Activated CD4-positive, alpha-beta T cell treated with anti-CD3 and anti-CD28 coated beads, Interleukin-2, amount 10 ng/mL, durations not matched to agents 24 days and 14 days (primary cell): ENCODE measurements at regions not wholly inside any gene's neighbourhood (a gene's known extent, or its start where the extent isn't known, plus 50 kb on each side); places are given as distances from the start of the nearest gene placed in this dataset.

Source experiments
- DNase-seq: peaks from one replicate; pipeline ENCODE4 v3.0.0; 2022
- H3K27ac Mint-ChIP-seq: one replicate; pipeline ENCODE4 v1.8.0; 2022; ENCODE audit warnings: mild to moderate bottlenecking, mixed read lengths
- H3K27me3 Mint-ChIP-seq: one replicate; pipeline ENCODE4 v1.8.0; 2022; ENCODE audit warnings: mixed read lengths
- H3K36me3 Mint-ChIP-seq: one replicate; pipeline ENCODE4 v1.8.0; 2022; ENCODE audit warnings: low read depth, mild to moderate bottlenecking, mixed read lengths
- H3K4me1 Mint-ChIP-seq: one replicate; pipeline ENCODE4 v1.8.0; 2021; ENCODE audit warnings: mixed read lengths
- H3K4me3 Mint-ChIP-seq: one replicate; pipeline ENCODE4 v1.8.0; 2022; ENCODE audit warnings: mild to moderate bottlenecking, moderate library complexity, mixed read lengths
- H3K9me3 Mint-ChIP-seq: one replicate; pipeline ENCODE4 v1.8.0; 2021; ENCODE audit warnings: mixed read lengths
- intact Hi-C: fragments of 100-400 bp; cut with micrococcal nuclease; formaldehyde crosslinking; loops from one replicate; pipeline ENCODE4 v1.15.1; 2023

- intact Hi-C loops: no loop called here
- Mint-ChIP-seq H3K4me3 (no peak overlapping the region), H3K27me3 (no peaks in the 10 kb centered on the region), H3K4me1 (peaks cover 19% of the 10 kb centered on the region), H3K27ac (no peak overlapping the region), H3K9me3 (no peaks in the 10 kb centered on the region), H3K36me3 (peaks cover 2% of the 10 kb centered on the region)
- DNase-seq: no peak
These were observed 176.1 kb downstream of the KTN1 start for GRCh38 chr14:55756078-55756477.

GRCh38 chr14:55756557-55756956, 176.6 kb downstream of the KTN1 start:
- Mint-ChIP-seq H3K27ac (no peak overlapping the region), H3K36me3 (peaks cover 2% of the 10 kb centered on the region), H3K4me1 (peaks cover 23% of the 10 kb centered on the region), H3K4me3 (no peak overlapping the region), H3K9me3 (no peaks in the 10 kb centered on the region), H3K27me3 (no peaks in the 10 kb centered on the region)
- intact Hi-C loops: no loop called here
- no peak for DNase-seq

GRCh38 chr14:55758796-55759195, 178.8 kb downstream of the KTN1 start:
- Mint-ChIP-seq H3K27ac (no peak overlapping the region), H3K4me3 (no peak overlapping the region), H3K4me1 (peaks cover 33% of the 10 kb centered on the region), H3K9me3 (no peaks in the 10 kb centered on the region), H3K27me3 (no peaks in the 10 kb centered on the region), H3K36me3 (peaks cover 2% of the 10 kb centered on the region)
- intact Hi-C loops: no loop called here
- DNase-seq: no peak

GRCh38 chr14:55760789-55761566, 181.0 kb downstream of the KTN1 start:
- no peak overlapping the region for H3K27ac Mint-ChIP-seq
- H3K9me3 Mint-ChIP-seq: peaks cover 9% of the 10 kb centered on the region
- H3K4me3 Mint-ChIP-seq: peak overlapping the region; percentile 62
- intact Hi-C loops: no loop called here
- peaks cover 34% of the 10 kb centered on the region for H3K4me1 Mint-ChIP-seq
- DNase-seq: no peak
- H3K36me3 Mint-ChIP-seq: peaks cover 3% of the 10 kb centered on the region
- peaks cover 4% of the 10 kb centered on the region for H3K27me3 Mint-ChIP-seq

- Mint-ChIP-seq H3K9me3 (peaks cover 9% of the 10 kb centered on the region), H3K36me3 (peaks cover 3% of the 10 kb centered on the region), H3K27me3 (peaks cover 4% of the 10 kb centered on the region), H3K4me1 (peaks cover 29% of the 10 kb centered on the region), H3K4me3 (peak overlapping the region; percentile 62), H3K27ac (peak overlapping the region; percentile 75)
- DNase-seq: no peak
- intact Hi-C loops: loop anchor here (2.0 kb wide), 1 partner anchor 45 kb away; no protein-coding TSS in a partner anchor
These were observed 181.6 kb downstream of the KTN1 start for GRCh38 chr14:55761651-55762050.

GRCh38 chr14:55762595-55763232, 182.7 kb downstream of the KTN1 start:
- peak; percentile 81 for DNase-seq
- Mint-ChIP-seq H3K9me3 (peaks cover 9% of the 10 kb centered on the region), H3K4me1 (peaks cover 32% of the 10 kb centered on the region), H3K36me3 (peaks cover 3% of the 10 kb centered on the region), H3K4me3 (peak overlapping the region; percentile 62), H3K27me3 (peaks cover 4% of the 10 kb centered on the region), H3K27ac (peak overlapping the region; percentile 75)
- intact Hi-C loops: loop anchor here (2.0 kb wide), 1 partner anchor 44 kb away; no protein-coding TSS in a partner anchor

GRCh38 chr14:55764784-55765183, 184.8 kb downstream of the KTN1 start:
- Mint-ChIP-seq H3K27me3 (peaks cover 7% of the 10 kb centered on the region), H3K4me3 (no peak overlapping the region), H3K27ac (no peak overlapping the region), H3K36me3 (peaks cover 3% of the 10 kb centered on the region), H3K9me3 (peaks cover 13% of the 10 kb centered on the region), H3K4me1 (peaks cover 28% of the 10 kb centered on the region)
- intact Hi-C loops: no loop called here
- no peak for DNase-seq

- Mint-ChIP-seq H3K27me3 (peaks cover 7% of the 10 kb centered on the region), H3K4me1 (peaks cover 23% of the 10 kb centered on the region), H3K36me3 (peaks cover 3% of the 10 kb centered on the region), H3K4me3 (no peak overlapping the region), H3K27ac (no peak overlapping the region), H3K9me3 (peaks cover 13% of the 10 kb centered on the region)
- intact Hi-C loops: no loop called here
- DNase-seq: no peak
These were observed 186.1 kb downstream of the KTN1 start for GRCh38 chr14:55766071-55766470.

- Mint-ChIP-seq H3K27ac (no peak overlapping the region), H3K4me1 (peaks cover 12% of the 10 kb centered on the region), H3K36me3 (peaks cover 3% of the 10 kb centered on the region), H3K27me3 (peaks cover 9% of the 10 kb centered on the region), H3K4me3 (no peak overlapping the region), H3K9me3 (peaks cover 13% of the 10 kb centered on the region)
- DNase-seq: no peak
- intact Hi-C loops: no loop called here
These were observed 187.3 kb downstream of the KTN1 start for GRCh38 chr14:55767286-55767685.

GRCh38 chr14:55769877-55770276, 189.9 kb downstream of the KTN1 start:
- no peak overlapping the region for H3K27ac Mint-ChIP-seq
- peaks cover 4% of the 10 kb centered on the region for H3K4me1 Mint-ChIP-seq
- intact Hi-C loops: no loop called here
- H3K4me3 Mint-ChIP-seq: no peak overlapping the region
- H3K36me3 Mint-ChIP-seq: peaks cover 3% of the 10 kb centered on the region
- no peak for DNase-seq
- peaks cover 10% of the 10 kb centered on the region for H3K9me3 Mint-ChIP-seq
- H3K27me3 Mint-ChIP-seq: peaks cover 7% of the 10 kb centered on the region

- H3K36me3 Mint-ChIP-seq: no peaks in the 10 kb centered on the region
- peaks cover 8% of the 10 kb centered on the region for H3K9me3 Mint-ChIP-seq
- DNase-seq: no peak
- H3K4me1 Mint-ChIP-seq: peaks cover 3% of the 10 kb centered on the region
- intact Hi-C loops: no loop called here
- H3K27me3 Mint-ChIP-seq: peaks cover 6% of the 10 kb centered on the region
- H3K27ac Mint-ChIP-seq: no peak overlapping the region
- no peak overlapping the region for H3K4me3 Mint-ChIP-seq
These were observed 191.4 kb downstream of the KTN1 start for GRCh38 chr14:55771242-55771981.

GRCh38 chr14:55772486-55772885, 192.5 kb downstream of the KTN1 start:
- Mint-ChIP-seq H3K27ac (no peak overlapping the region), H3K4me1 (no peaks in the 10 kb centered on the region), H3K27me3 (peaks cover 6% of the 10 kb centered on the region), H3K9me3 (peaks cover 8% of the 10 kb centered on the region), H3K36me3 (no peaks in the 10 kb centered on the region), H3K4me3 (no peak overlapping the region)
- no peak for DNase-seq
- intact Hi-C loops: no loop called here

GRCh38 chr14:55773312-55773711, 193.3 kb downstream of the KTN1 start:
- DNase-seq: no peak
- H3K9me3 Mint-ChIP-seq: peaks cover 6% of the 10 kb centered on the region
- H3K27me3 Mint-ChIP-seq: peaks cover 3% of the 10 kb centered on the region
- H3K4me3 Mint-ChIP-seq: no peak overlapping the region
- H3K4me1 Mint-ChIP-seq: peaks cover 2% of the 10 kb centered on the region
- no peaks in the 10 kb centered on the region for H3K36me3 Mint-ChIP-seq
- intact Hi-C loops: no loop called here
- H3K27ac Mint-ChIP-seq: no peak overlapping the region

- no peak for DNase-seq
- Mint-ChIP-seq H3K9me3 (peaks cover 4% of the 10 kb centered on the region), H3K36me3 (no peaks in the 10 kb centered on the region), H3K27ac (no peak overlapping the region), H3K4me1 (peaks cover 4% of the 10 kb centered on the region), H3K27me3 (peaks cover 3% of the 10 kb centered on the region), H3K4me3 (no peak overlapping the region)
- intact Hi-C loops: no loop called here
These were observed 194.1 kb downstream of the KTN1 start for GRCh38 chr14:55773984-55774545.
